HG02623 (cell line): ENCODE measurements at regions not wholly inside any gene's neighbourhood (a gene's known extent, or its start where the extent isn't known, plus 50 kb on each side); places are given as distances from the start of the nearest gene placed in this dataset.

Experiments
- ATAC-seq: cut with Tn5 transposase; IDR thresholded peaks from one replicate; pipeline ENCODE4 v1.9.1; 2021; ENCODE audit warnings: moderate library complexity; ENCODE audit not compliant: unreplicated experiment

GRCh38 chr18:75638223-75638775, 210.8 kb upstream of the SMIM21 start:
- no peak for ATAC-seq

- ATAC-seq: no peak
Observed at GRCh38 chr18:75635096-75635495, 207.6 kb upstream of the SMIM21 start.

GRCh38 chr18:75625966-75626365, 198.5 kb upstream of the SMIM21 start:
- ATAC-seq: no peak

DNA sequence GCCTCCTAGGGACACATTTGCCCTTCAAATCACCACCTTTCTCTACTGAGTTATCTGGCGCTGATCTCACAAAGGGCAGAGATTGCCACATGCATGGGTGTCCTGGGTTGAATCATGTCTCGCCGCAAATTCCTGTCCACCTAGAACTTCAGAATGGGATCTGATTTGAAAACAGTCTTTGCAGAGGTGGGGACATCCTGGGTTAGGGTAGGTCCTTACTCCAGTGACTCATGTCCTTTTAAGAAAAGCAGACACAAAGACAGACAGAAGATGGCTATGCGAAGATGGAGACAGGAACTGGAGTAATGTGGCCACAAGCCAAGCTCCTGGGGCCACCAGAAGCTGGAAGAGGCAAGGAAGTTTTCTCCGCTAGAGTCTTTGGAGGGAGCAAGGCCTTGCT, 197.4 kb upstream of the SMIM21 start:
- ATAC-seq: no peak

- no peak for ATAC-seq
Observed at GRCh38 chr18:75621818-75622217, 194.3 kb upstream of the SMIM21 start.

DNA sequence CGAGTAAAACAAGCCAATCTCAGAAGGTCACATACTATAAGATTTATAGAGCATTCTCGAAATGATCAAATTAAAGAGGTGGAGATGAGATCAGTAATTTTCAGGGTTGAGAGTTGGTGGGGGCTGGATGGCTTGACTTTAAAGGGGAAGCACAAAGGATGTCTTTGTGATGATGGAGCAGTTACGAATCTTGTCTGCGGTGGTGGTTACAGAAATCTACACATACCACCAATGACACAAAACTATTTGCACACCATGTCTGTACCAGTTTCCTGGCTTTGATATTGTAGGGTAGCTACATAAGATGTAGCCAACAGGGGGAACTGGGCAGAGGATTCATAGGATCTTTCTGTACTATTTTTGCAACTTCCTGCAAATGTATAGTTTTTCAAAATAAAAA, 190.6 kb upstream of the SMIM21 start:
- ATAC-seq: no peak

GRCh38 chr18:75612456-75612855, 185.0 kb upstream of the SMIM21 start:
- ATAC-seq: no peak

DNA sequence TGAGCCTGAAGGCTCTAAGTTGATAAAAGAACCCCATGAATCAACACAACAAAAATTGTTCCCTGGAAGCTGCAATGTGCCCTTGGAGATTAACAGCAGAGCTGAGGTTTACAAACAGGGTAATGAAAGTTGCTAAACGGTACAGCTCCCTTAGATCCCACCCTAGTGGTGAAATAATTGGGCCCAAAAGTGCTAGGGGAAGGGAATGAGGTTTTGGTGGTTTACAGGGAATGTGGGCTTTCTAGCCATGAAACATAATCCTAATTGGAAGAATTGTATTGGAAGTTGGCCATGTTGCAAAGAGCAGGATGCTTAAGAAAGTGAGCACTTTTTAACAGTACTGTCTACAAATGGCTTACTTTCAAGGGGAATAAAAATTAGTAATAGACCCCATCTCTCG, 180.2 kb upstream of the SMIM21 start:
- no peak for ATAC-seq

DNA sequence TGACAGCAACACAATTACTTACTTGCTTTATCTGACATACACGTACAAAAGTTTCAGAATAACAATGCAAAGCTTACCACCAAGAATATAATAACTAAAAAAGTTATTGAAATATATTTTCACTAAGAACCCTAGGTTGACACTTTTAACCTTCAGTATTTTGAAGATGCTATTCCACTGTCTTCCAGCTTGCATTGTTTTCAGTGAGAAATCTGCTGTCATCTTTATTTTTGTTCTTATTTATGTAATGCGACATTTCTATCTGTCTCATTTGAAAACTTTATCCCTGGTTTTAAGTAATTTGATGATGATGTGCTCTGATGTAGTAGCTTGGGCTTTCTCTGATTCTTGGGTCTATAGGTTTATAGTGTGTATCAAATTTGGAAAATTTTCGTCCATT, 165.0 kb upstream of the SMIM21 start:
- ATAC-seq: no peak

GRCh38 chr18:75588412-75588811, 160.9 kb upstream of the SMIM21 start:
- no peak for ATAC-seq

DNA sequence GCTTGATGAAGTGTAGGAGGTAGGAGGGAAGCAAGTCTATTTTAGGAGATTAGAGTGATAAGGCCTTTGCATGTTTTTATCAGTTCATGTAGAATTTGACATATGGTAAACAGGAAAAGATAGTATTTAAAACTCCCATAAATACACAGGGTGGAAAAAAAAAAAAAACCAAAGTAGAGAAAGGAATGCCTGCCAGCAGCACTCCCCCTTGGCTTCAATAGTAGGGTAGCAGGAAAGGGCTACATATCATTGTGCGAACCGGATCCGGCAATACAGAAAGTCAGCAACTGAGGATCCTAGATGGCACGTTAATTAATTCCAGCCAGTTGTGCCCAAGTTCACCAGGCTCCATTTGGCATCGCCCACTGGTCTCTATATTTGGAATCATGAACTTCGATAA, 159.6 kb upstream of the SMIM21 start:
- ATAC-seq: no peak

GRCh38 chr18:75586130-75586889, 158.8 kb upstream of the SMIM21 start:
- no peak for ATAC-seq

DNA sequence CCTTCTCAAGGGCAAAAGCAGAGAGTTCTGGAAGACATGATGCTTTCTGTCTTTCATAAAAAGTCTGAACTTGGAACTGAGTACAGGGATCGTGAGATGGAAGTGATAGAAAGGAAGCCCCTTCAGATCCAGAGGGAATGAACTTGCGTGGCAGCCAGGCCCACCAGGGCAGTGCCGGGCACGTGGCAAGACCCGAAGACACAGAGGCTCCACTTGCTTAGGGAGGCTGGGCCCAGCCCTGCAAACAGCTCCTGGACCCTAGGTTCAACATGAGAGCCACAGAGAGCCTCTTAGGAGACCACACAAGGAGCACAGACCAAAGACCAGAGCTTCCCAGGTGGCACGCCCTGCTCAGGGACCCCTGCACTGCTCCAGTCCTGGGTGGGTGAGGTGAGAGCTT, 155.4 kb upstream of the SMIM21 start:
- no peak for ATAC-seq

DNA sequence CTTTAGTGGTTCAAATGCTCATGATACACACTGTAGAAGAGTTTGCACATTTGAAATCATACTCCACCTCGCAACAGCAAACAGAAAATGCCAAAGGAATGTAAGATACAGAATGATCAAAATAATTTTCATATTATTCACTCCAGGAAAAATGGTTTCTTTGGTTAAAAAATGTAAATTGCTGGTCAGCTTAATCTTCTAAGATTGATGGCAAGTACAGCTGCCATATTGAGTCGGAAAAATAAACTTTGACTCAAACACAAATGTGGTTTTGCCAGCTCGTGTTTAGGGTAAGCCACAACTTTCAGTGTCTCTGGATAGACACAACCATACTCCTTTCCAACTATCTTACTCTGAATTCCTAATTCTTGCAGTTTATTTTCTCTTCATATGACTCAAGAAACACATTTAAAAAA, 154.9 kb upstream of the SMIM21 start:
- no peak for ATAC-seq

GRCh38 chr18:75581336-75582131, 154.0 kb upstream of the SMIM21 start:
- ATAC-seq: no peak

- no peak for ATAC-seq
Observed at GRCh38 chr18:75574187-75574586, 146.7 kb upstream of the SMIM21 start.

DNA sequence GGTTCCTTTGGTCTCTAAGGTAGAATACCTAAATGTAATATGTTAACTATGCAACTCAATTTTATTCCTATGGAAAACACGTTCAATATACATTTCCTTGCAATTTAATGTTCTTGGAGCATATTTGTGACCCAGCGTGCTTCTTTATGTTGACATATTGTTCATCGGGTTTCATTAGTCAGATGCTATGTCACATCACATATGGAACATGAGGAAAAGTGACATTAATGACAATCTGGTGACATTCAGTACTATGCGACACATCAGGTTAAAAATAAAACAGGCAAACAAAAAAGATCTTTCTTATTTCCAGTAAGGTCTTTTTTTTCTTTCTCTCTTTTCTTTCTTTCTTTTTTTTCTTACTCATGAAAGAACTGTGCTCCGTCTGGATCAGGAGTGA, 135.6 kb upstream of the SMIM21 start:
- no peak for ATAC-seq

DNA sequence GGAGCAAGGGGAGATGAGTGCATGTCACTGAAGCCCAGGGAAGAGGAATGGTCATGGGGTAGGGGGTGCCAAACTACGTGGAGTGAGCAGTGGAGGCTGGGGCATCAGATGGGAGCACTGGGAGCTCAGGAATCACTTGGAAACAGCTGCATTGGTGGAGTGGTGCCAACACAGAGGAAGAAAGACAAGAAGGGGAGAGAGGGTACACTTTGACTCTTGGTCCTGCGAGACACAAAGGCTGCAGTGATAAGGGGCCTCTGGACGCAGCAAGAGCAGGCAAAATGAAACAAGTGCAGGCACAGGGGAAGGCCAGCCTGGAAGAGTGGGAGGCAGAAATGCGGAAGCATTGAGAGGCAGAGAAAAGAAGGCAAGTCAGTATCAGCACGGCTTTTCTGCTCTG, 134.7 kb upstream of the SMIM21 start:
- ATAC-seq: no peak

- no peak for ATAC-seq
Observed at GRCh38 chr18:75558790-75559189, 131.3 kb upstream of the SMIM21 start.

- no peak for ATAC-seq
Observed at GRCh38 chr18:75556841-75557240, 129.3 kb upstream of the SMIM21 start.

GRCh38 chr18:75554644-75555185, 127.2 kb upstream of the SMIM21 start:
- no peak for ATAC-seq

- ATAC-seq: no peak
Observed at GRCh38 chr18:75554176-75554575, 126.7 kb upstream of the SMIM21 start.
